H9 (cell line): ENCODE measurements at regions not wholly inside any gene's neighbourhood (a gene's known extent, or its start where the extent isn't known, plus 50 kb on each side); places are given as distances from the start of the nearest gene placed in this dataset.

ENCODE experiments used
- DNase-seq: peaks from one replicate; pipeline ENCODE4 v3.0.0-alpha.2; 2017
- H2AFZ ChIP-seq: one replicate; pipeline ENCODE4 v1.6.1; 2013; ENCODE audit warnings: mild to moderate bottlenecking, low read length, control low read depth, moderate library complexity
- H2AK5ac ChIP-seq: 2 replicates; pipeline ENCODE4 v1.6.1; 2013; ENCODE audit warnings: low read length, control low read depth, mixed read lengths; ENCODE audit not compliant: insufficient read length
- H2BK120ac ChIP-seq: one replicate; pipeline ENCODE4 v1.6.1; 2013; ENCODE audit warnings: low read depth, mild to moderate bottlenecking, low read length, control low read depth, inconsistent platforms; ENCODE audit not compliant: poor library complexity, severe bottlenecking
- H2BK12ac ChIP-seq: 2 replicates; pipeline ENCODE4 v1.6.1; 2013; ENCODE audit warnings: low read length, control low read depth, mixed read lengths, low read depth; ENCODE audit not compliant: insufficient read length
- H2BK15ac ChIP-seq: 2 replicates; pipeline ENCODE4 v1.6.1; 2013; ENCODE audit warnings: low read depth, low read length, control low read depth
- H2BK20ac ChIP-seq: one replicate; pipeline ENCODE4 v1.6.1; 2013; ENCODE audit warnings: low read depth, mild to moderate bottlenecking, low read length, control low read depth, inconsistent platforms; ENCODE audit not compliant: poor library complexity, severe bottlenecking
- H2BK5ac ChIP-seq: 2 replicates; pipeline ENCODE4 v1.6.1; 2013; ENCODE audit warnings: low read length, control low read depth, mixed read lengths; ENCODE audit not compliant: insufficient read length
- H3K14ac ChIP-seq: 2 replicates; pipeline ENCODE4 v1.6.1; 2013; ENCODE audit warnings: low read length, control low read depth; ENCODE audit not compliant: insufficient read depth
- H3K18ac ChIP-seq: 2 replicates; pipeline ENCODE4 v1.6.1; 2013; ENCODE audit warnings: low read depth, mild to moderate bottlenecking, mixed read lengths, low read length, control low read depth; ENCODE audit not compliant: insufficient read length
- H3K23ac ChIP-seq: 2 replicates; pipeline ENCODE4 v1.6.1; 2013; ENCODE audit warnings: low read length, control low read depth, mixed read lengths, low read depth; ENCODE audit not compliant: insufficient read length
- H3K23me2 ChIP-seq: 2 replicates; pipeline ENCODE4 v1.6.1; 2013; ENCODE audit warnings: low read depth, mild to moderate bottlenecking, mixed read lengths, low read length, control low read depth; ENCODE audit not compliant: insufficient read length, poor library complexity, severe bottlenecking
- H3K27ac ChIP-seq: 2 replicates; pipeline ENCODE4 v1.5.1; 2013; ENCODE audit warnings: low read length, control low read depth, mixed read lengths, low read depth; ENCODE audit not compliant: insufficient read length
- H3K27me3 ChIP-seq: 2 replicates; pipeline ENCODE4 v1.6.1; 2013; ENCODE audit warnings: low read length, control low read depth, inconsistent platforms; ENCODE audit not compliant: insufficient read depth
- H3K4ac ChIP-seq: 2 replicates; pipeline ENCODE4 v1.6.1; 2013; ENCODE audit warnings: low read depth, mild to moderate bottlenecking, control low read depth, inconsistent platforms, low read length, moderate library complexity
- H3K4me1 ChIP-seq: 2 replicates; pipeline ENCODE4 v1.6.1; 2013; ENCODE audit warnings: low read length, control low read depth, inconsistent platforms; ENCODE audit not compliant: insufficient read depth
- H3K4me2 ChIP-seq: 2 replicates; pipeline ENCODE4 v1.6.1; 2013; ENCODE audit warnings: low read length, control low read depth, mixed read lengths; ENCODE audit not compliant: insufficient read length, insufficient read depth
- H3K56ac ChIP-seq: 2 replicates; pipeline ENCODE4 v1.6.1; 2013; ENCODE audit warnings: low read depth, mild to moderate bottlenecking, mixed read lengths, low read length, control low read depth; ENCODE audit not compliant: insufficient read length
- H3K79me1 ChIP-seq: 2 replicates; pipeline ENCODE4 v1.6.1; 2013; ENCODE audit warnings: low read depth, mild to moderate bottlenecking, moderate library complexity, low read length, control low read depth, inconsistent platforms; ENCODE audit not compliant: insufficient read depth, poor library complexity, severe bottlenecking
- H3K79me2 ChIP-seq: 2 replicates; pipeline ENCODE4 v1.6.1; 2013; ENCODE audit warnings: low read length, control low read depth, inconsistent platforms; ENCODE audit not compliant: insufficient read depth
- H3K9ac ChIP-seq: 2 replicates; pipeline ENCODE4 v1.6.1; 2013; ENCODE audit warnings: low read length, control low read depth, mixed read lengths; ENCODE audit not compliant: insufficient read length; ENCODE audit errors: extremely low read depth
- H3K9me3 ChIP-seq: one replicate; pipeline ENCODE4 v1.6.1; 2013; ENCODE audit warnings: low read depth, low read length, inconsistent platforms; ENCODE audit not compliant: control insufficient read depth
- H3T11ph ChIP-seq: one replicate; pipeline ENCODE4 v1.6.1; 2013; ENCODE audit warnings: mild to moderate bottlenecking, low read length, control low read depth, inconsistent platforms
- H4K20me1 ChIP-seq: one replicate; pipeline ENCODE4 v1.6.1; 2013; ENCODE audit not compliant: control insufficient read depth, insufficient read length, insufficient read depth
- H4K5ac ChIP-seq: 2 replicates; pipeline ENCODE4 v1.6.1; 2013; ENCODE audit warnings: low read depth, mild to moderate bottlenecking, mixed read lengths, low read length, control low read depth; ENCODE audit not compliant: insufficient read length
- H4K8ac ChIP-seq: replicated peaks from 2 replicates; pipeline ENCODE4 v1.6.1; 2013; ENCODE audit warnings: low read length, control low read depth, mixed read lengths, low read depth; ENCODE audit not compliant: insufficient read length
- H4K91ac ChIP-seq: 2 replicates; pipeline ENCODE4 v1.6.1; 2013; ENCODE audit warnings: low read depth, mild to moderate bottlenecking, moderate library complexity, mixed read lengths, low read length, control low read depth; ENCODE audit not compliant: insufficient read length
- H3K27ac Mint-ChIP-seq, 3 experiments: 2 replicates in 2 of 3; 3 replicates in 1 of 3; pipeline ENCODE4 v1.8.0; 2020 to 2021; ENCODE audit warnings: mixed read lengths in 3 of 3, mild to moderate bottlenecking in 1 of 3, moderate library complexity in 1 of 3
- H3K27me3 Mint-ChIP-seq: 2 replicates; pipeline ENCODE4 v1.8.0; 2021; ENCODE audit warnings: low read depth, mild to moderate bottlenecking, moderate library complexity, mixed read lengths
- H3K36me3 Mint-ChIP-seq, 3 experiments: 2 replicates in 2 of 3; 3 replicates in 1 of 3; pipeline ENCODE4 v1.8.0; 2020 to 2021; ENCODE audit warnings: low read depth in 3 of 3, mixed read lengths in 3 of 3; ENCODE audit not compliant: insufficient read depth in 1 of 3
- H3K4me1 Mint-ChIP-seq, 2 experiments: 2 replicates each; pipeline ENCODE4 v1.8.0; 2020; ENCODE audit warnings: mixed read lengths in 2 of 2
- H3K4me3 Mint-ChIP-seq, 2 experiments: 2 replicates in 1 of 2; 3 replicates in 1 of 2; pipeline ENCODE4 v1.8.0; 2020 to 2021; ENCODE audit warnings: mild to moderate bottlenecking in 2 of 2, mixed read lengths in 2 of 2, moderate library complexity in 1 of 2
- H3K9me3 Mint-ChIP-seq, 2 experiments: 2 replicates in 1 of 2; 3 replicates in 1 of 2; pipeline ENCODE4 v1.8.0; 2020; ENCODE audit warnings: mild to moderate bottlenecking in 2 of 2, mixed read lengths in 2 of 2, moderate library complexity in 1 of 2
- CTCF ChIP-seq: fragments of 200-600 bp; sonication (generic); conservative IDR thresholded peaks from 3 replicates; pipeline ENCODE4 v1.8.0; 2021; ENCODE audit warnings: antibody characterized with exemption, mild to moderate bottlenecking
- WGBS: extraction: QIAGEN DNeasy Blood & Tissue Kit; methylation state at CpG from one replicate; pipeline ENCODE4 v1.1.7; 2013; ENCODE audit warnings: missing lambda C conversion rate, low lambda C conversion rate, mixed read lengths; ENCODE audit not compliant: insufficient read length; ENCODE audit errors: extremely low coverage; 5-methylcytosine and 5-hydroxymethylcytosine counted together

GRCh38 chr3:153273767-153274435 lies 111.9 kb downstream of the RAP2B start:
- H2BK15ac ChIP-seq: no peak overlapping the region
- no peak overlapping the region for H3K4me2 ChIP-seq
- Mint-ChIP-seq H3K4me3 (no peak overlapping the region), H3K9me3 (no peaks in the 10 kb centered on the region), H3K27me3 (no peaks in the 10 kb centered on the region), H3K36me3 (no peaks in the 10 kb centered on the region), H3K27ac (no peak overlapping the region), H3K4me1 (no peaks in the 10 kb centered on the region)
- DNase-seq: no peak
- H3K23ac ChIP-seq: no peak overlapping the region
- H2BK20ac ChIP-seq: no peak overlapping the region
- no peak overlapping the region for H3K14ac ChIP-seq
- no peak overlapping the region for H3T11ph ChIP-seq
- H3K56ac ChIP-seq: no peak overlapping the region
- no peaks in the 10 kb centered on the region for H3K23me2 ChIP-seq
- no peak overlapping the region for H3K18ac ChIP-seq
- H3K79me1 ChIP-seq: no peaks in the 10 kb centered on the region
- no peak overlapping the region for H3K4ac ChIP-seq
- no peaks in the 10 kb centered on the region for H4K20me1 ChIP-seq
- no peak overlapping the region for H2AFZ ChIP-seq
- H2BK120ac ChIP-seq: no peak overlapping the region
- no peaks in the 10 kb centered on the region for H3K4me1 ChIP-seq
- no peak overlapping the region for H2BK5ac ChIP-seq
- H3K27ac ChIP-seq: no peak overlapping the region
- H3K9ac ChIP-seq: no peak overlapping the region
- H2BK12ac ChIP-seq: no peak overlapping the region
- H2AK5ac ChIP-seq: no peak overlapping the region
- H3K27me3 ChIP-seq: no peaks in the 10 kb centered on the region
- H3K9me3 ChIP-seq: no peaks in the 10 kb centered on the region
- no peaks in the 10 kb centered on the region for H3K79me2 ChIP-seq
- H4K5ac ChIP-seq: no peak overlapping the region
- no peak for TF ChIP-seq CTCF
- WGBS: 100% methylated on average over 1 of the region's 7 CpGs
- no peak overlapping the region for H4K8ac ChIP-seq
- no peak overlapping the region for H4K91ac ChIP-seq
